ENCODE measurements at regions not wholly inside any gene's neighbourhood (a gene's known extent, or its start where the extent isn't known, plus 50 kb on each side); places are given as distances from the start of the nearest gene placed in this dataset.

GRCh38 chr6:164007881-164008280 lies 593.4 kb downstream of the QKI start:
- no peak overlapping the region for H3K4me3 ChIP-seq (ENCODE audit: low read depth, low read length)
- no peak for DNase-seq (ENCODE audit: low read depth)
- TF ChIP-seq CTCF (IDR thresholded peaks at IDR 0.05; ENCODE audit: low read depth, low read length, missing control alignments), result no peak

GRCh38 chr6:164006459-164006858 lies 591.9 kb downstream of the QKI start:
- DNase-seq (ENCODE audit: low read depth), result no peak
- H3K4me3 ChIP-seq (ENCODE audit: low read depth, low read length), result no peak overlapping the region
- TF ChIP-seq CTCF (IDR thresholded peaks at IDR 0.05; ENCODE audit: low read depth, low read length, missing control alignments), result no peak

- TF ChIP-seq CTCF (IDR thresholded peaks at IDR 0.05; ENCODE audit: low read depth, low read length, missing control alignments), result no peak
- H3K4me3 ChIP-seq (ENCODE audit: low read depth, low read length), result no peak overlapping the region
- no peak for DNase-seq (ENCODE audit: low read depth)
Measured at GRCh38 chr6:164005004-164005711, 590.6 kb downstream of the QKI start.

- no peak for DNase-seq (ENCODE audit: low read depth)
- no peak overlapping the region for H3K4me3 ChIP-seq (ENCODE audit: low read depth, low read length)
- no peak for TF ChIP-seq CTCF (IDR thresholded peaks at IDR 0.05; ENCODE audit: low read depth, low read length, missing control alignments)
Measured at GRCh38 chr6:164000276-164000675, 585.8 kb downstream of the QKI start.

- no peak overlapping the region for H3K4me3 ChIP-seq (ENCODE audit: low read depth, low read length)
- TF ChIP-seq CTCF (IDR thresholded peaks at IDR 0.05; ENCODE audit: low read depth, low read length, missing control alignments), result no peak
- no peak for DNase-seq (ENCODE audit: low read depth)
Measured at GRCh38 chr6:163999475-164000125, 585.1 kb downstream of the QKI start.

- TF ChIP-seq CTCF (IDR thresholded peaks at IDR 0.05; ENCODE audit: low read depth, low read length, missing control alignments), result no peak
- no peak for DNase-seq (ENCODE audit: low read depth)
- no peak overlapping the region for H3K4me3 ChIP-seq (ENCODE audit: low read depth, low read length)
Measured at GRCh38 chr6:163998496-163998895, 584.0 kb downstream of the QKI start.

GRCh38 chr6:163996491-163996890 lies 582.0 kb downstream of the QKI start:
- no peak for DNase-seq (ENCODE audit: low read depth)
- no peak for TF ChIP-seq CTCF (IDR thresholded peaks at IDR 0.05; ENCODE audit: low read depth, low read length, missing control alignments)
- H3K4me3 ChIP-seq (ENCODE audit: low read depth, low read length), result no peak overlapping the region

Measured in GM12864 (cell line).